SK-N-SH (cell line): ENCODE measurements at regions not wholly inside any gene's neighbourhood (a gene's known extent, or its start where the extent isn't known, plus 50 kb on each side); places are given as distances from the start of the nearest gene placed in this dataset.

ENCODE experiments used
- CTCF ChIA-PET: fragments of 300-600, 350-600 bp; formaldehyde crosslinking; extraction: SDS; loops from one replicate; lab custom pipeline; 2021; lab: Yijun Ruan, JAX
- POLR2A ChIA-PET: fragments of 350-600 bp; sonication (Branson Sonifier 250); formaldehyde crosslinking; extraction: SDS; loops from one replicate; lab custom pipeline; 2020; ENCODE audit warnings: antibody characterized with exemption, inconsistent platforms; lab: Yijun Ruan, JAX
- DNase-seq: peaks from one replicate; pipeline ENCODE4 v3.0.0; 2012
- H2AFZ ChIP-seq: fragments of 200-600 bp; sonication (generic); 2 replicates; pipeline ENCODE4 v1.8.1; 2016; ENCODE audit warnings: antibody characterized with exemption, mild to moderate bottlenecking, low read depth
- H3F3A ChIP-seq: fragments of 200-600 bp; sonication (generic); replicated peaks from 2 replicates; pipeline ENCODE3; 2016; ENCODE audit warnings: antibody characterized with exemption, mild to moderate bottlenecking; ENCODE audit not compliant: insufficient read depth
- H3K27ac ChIP-seq, 2 experiments: fragments of 200-500 bp in 1 of 2; fragments of 200-600 bp in 1 of 2; sonication (Bioruptor generic) in 1 of 2; sonication (generic), shearing (Covaris generic) in 1 of 2; 2 replicates each; pipeline versions ENCODE4 v1.5.1 to v1.6.1; 2014 to 2016; ENCODE audit warnings: low read depth in 2 of 2, inconsistent platforms in 1 of 2, low read length in 1 of 2, mild to moderate bottlenecking in 1 of 2, mixed read lengths in 1 of 2
- H3K27me3 ChIP-seq: fragments of 200-600 bp; sonication (generic), shearing (Covaris generic); 2 replicates; pipeline ENCODE4 v1.6.1; 2016; ENCODE audit warnings: mixed run types; ENCODE audit not compliant: insufficient read depth
- H3K36me3 ChIP-seq, 2 experiments: fragments of 200-500 bp in 1 of 2; fragments of 200-600 bp in 1 of 2; sonication (Bioruptor generic) in 1 of 2; sonication (generic) in 1 of 2; replicated peaks in 1 of 2; 2 replicates each; pipeline versions ENCODE3 to v1.5.1; 2014 to 2016; ENCODE audit warnings: low read length in 1 of 2, mild to moderate bottlenecking in 1 of 2; ENCODE audit not compliant: insufficient read depth in 2 of 2, control insufficient read depth in 1 of 2
- H3K4me1 ChIP-seq, 2 experiments: fragments of 200-500 bp in 1 of 2; fragments of 200-600 bp in 1 of 2; sonication (Bioruptor generic) in 1 of 2; sonication (generic), shearing (Covaris generic) in 1 of 2; 2 replicates each; pipeline versions ENCODE4 v1.5.1 to v1.6.1; 2014 to 2016; ENCODE audit warnings: low read depth in 1 of 2, low read length in 1 of 2, mixed run types in 1 of 2; ENCODE audit not compliant: insufficient read depth in 2 of 2, control insufficient read depth in 1 of 2
- H3K4me2 ChIP-seq: fragments of 200-600 bp; sonication (generic), shearing (Covaris generic); 2 replicates; pipeline ENCODE4 v1.6.1; 2017; ENCODE audit warnings: mixed run types
- H3K4me3 ChIP-seq, 2 experiments: fragments of 200-500 bp in 1 of 2; fragments of 200-600 bp in 1 of 2; sonication (Bioruptor generic) in 1 of 2; sonication (generic), shearing (Covaris generic) in 1 of 2; 2 replicates each; pipeline versions ENCODE4 v1.5.1 to v1.8.1; 2014 to 2016; ENCODE audit warnings: low read depth in 2 of 2, inconsistent platforms in 1 of 2, low read length in 1 of 2, mild to moderate bottlenecking in 1 of 2, mixed read lengths in 1 of 2, moderate library complexity in 1 of 2
- H3K79me2 ChIP-seq: fragments of 200-600 bp; sonication (generic); 2 replicates; pipeline ENCODE4 v1.8.1; 2017; ENCODE audit warnings: mild to moderate bottlenecking; ENCODE audit not compliant: insufficient read depth
- H3K9ac ChIP-seq: fragments of 200-600 bp; sonication (generic); 2 replicates; pipeline ENCODE4 v1.6.1; 2017; ENCODE audit warnings: mixed run types
- H3K9me2 ChIP-seq: fragments of 200-600 bp; sonication (generic); 2 replicates; pipeline ENCODE4 v1.6.1; 2017; ENCODE audit warnings: mixed run types
- H3K9me3 ChIP-seq: fragments of 200-600 bp; sonication (generic); 2 replicates; pipeline ENCODE4 v1.6.1; 2017; ENCODE audit warnings: mixed run types, mild to moderate bottlenecking, moderate library complexity
- H4K20me1 ChIP-seq: fragments of 200-600 bp; sonication (generic); 2 replicates; pipeline ENCODE4 v1.6.1; 2017; ENCODE audit warnings: mild to moderate bottlenecking, mixed run types; ENCODE audit not compliant: insufficient read depth
- CTCF ChIP-seq: fragments of 200-600 bp; sonication (generic); IDR thresholded peaks from 2 replicates; pipeline ENCODE4 v1.6.1; 2017; ENCODE audit warnings: antibody characterized with exemption, mild to moderate bottlenecking, moderate library complexity
- ELF1 ChIP-seq: IDR thresholded peaks from 2 replicates; pipeline ENCODE4 v1.4.0; 2012
- EZH2phosphoT487 ChIP-seq: fragments of 200-600 bp; sonication (generic); IDR thresholded peaks from 2 replicates; pipeline ENCODE4 v1.6.1; 2017; ENCODE audit warnings: low read depth, mixed run types, mild to moderate bottlenecking, antibody characterized with exemption, moderate library complexity, borderline replicate concordance
- FOSL2 ChIP-seq: IDR thresholded peaks from 2 replicates; pipeline ENCODE4 v1.4.0; 2012; ENCODE audit warnings: low read depth, mild to moderate bottlenecking, moderate library complexity, borderline replicate concordance
- FOXM1 ChIP-seq: IDR thresholded peaks from 2 replicates; pipeline ENCODE4 v1.4.0; 2012; ENCODE audit warnings: low read depth, mild to moderate bottlenecking
- GABPA ChIP-seq: IDR thresholded peaks from 2 replicates; pipeline ENCODE4 v1.4.0; 2012; ENCODE audit warnings: low read depth, mild to moderate bottlenecking
- JUND ChIP-seq: IDR thresholded peaks from 2 replicates; pipeline ENCODE4 v1.4.0; 2012
- MXI1 ChIP-seq: IDR thresholded peaks from 2 replicates; pipeline ENCODE4 v1.6.1; 2012; ENCODE audit warnings: mild to moderate bottlenecking, low read depth, low read length, improper control_type of control experiment
- RAD21 ChIP-seq: IDR thresholded peaks from 2 replicates; pipeline ENCODE4 v1.6.1; 2012; ENCODE audit warnings: mild to moderate bottlenecking, low read length
- REST ChIP-seq: IDR thresholded peaks from 2 replicates; pipeline ENCODE4 v1.6.1; 2012; ENCODE audit warnings: mild to moderate bottlenecking, low read depth, low read length, moderate library complexity
- RFX5 ChIP-seq: IDR thresholded peaks from 2 replicates; pipeline ENCODE4 v1.6.1; 2012; ENCODE audit warnings: mild to moderate bottlenecking, improper control_type of control experiment, low read length
- RXRA ChIP-seq: IDR thresholded peaks from 2 replicates; pipeline ENCODE4 v1.4.0; 2012; ENCODE audit warnings: low read depth, mild to moderate bottlenecking, borderline replicate concordance
- SIN3A ChIP-seq: IDR thresholded peaks from 2 replicates; pipeline ENCODE4 v1.6.1; 2012; ENCODE audit warnings: low read depth, mild to moderate bottlenecking, low read length, moderate library complexity, borderline replicate concordance
- TAF1 ChIP-seq: IDR thresholded peaks from 2 replicates; pipeline ENCODE4 v1.6.1; 2012; ENCODE audit warnings: low read depth, mild to moderate bottlenecking, low read length, moderate library complexity, borderline replicate concordance
- TCF12 ChIP-seq: IDR thresholded peaks from 2 replicates; pipeline ENCODE4 v1.4.0; 2012
- TEAD4 ChIP-seq: IDR thresholded peaks from 2 replicates; pipeline ENCODE4 v1.4.0; 2012; ENCODE audit warnings: mild to moderate bottlenecking, borderline replicate concordance; ENCODE audit not compliant: insufficient read depth
- USF2 ChIP-seq: fragments of 150-350 bp; IDR thresholded peaks from 2 replicates; pipeline ENCODE4 v1.6.1; 2017; ENCODE audit warnings: antibody characterized with exemption, low read length, low read depth, borderline replicate concordance
- WGBS: methylation state at CpG from one replicate; pipeline ENCODE4 v1.1.6; 2017; ENCODE audit warnings: low lambda C conversion rate; 5-methylcytosine and 5-hydroxymethylcytosine counted together

GRCh38 chr4:104964410-104965175 lies 182.1 kb upstream of the TET2 start:
- Histone ChIP-seq H3K36me3 (no peaks in the 10 kb centered on the region), H3K4me2 (no peak overlapping the region), H3F3A (no peaks in the 10 kb centered on the region), H3K79me2 (no peaks in the 10 kb centered on the region), H3K9me3 (no peaks in the 10 kb centered on the region), H3K4me1 (no peaks in the 10 kb centered on the region), H3K27ac (no peak overlapping the region), H3K27me3 (no peaks in the 10 kb centered on the region), H3K9ac (no peak overlapping the region), H2AFZ (no peak overlapping the region), H4K20me1 (no peaks in the 10 kb centered on the region), H3K4me3 (no peak overlapping the region), H3K9me2 (no peaks in the 10 kb centered on the region)
- ChIA-PET POLR2A (no interaction called here), CTCF (no interaction called here)
- 36% methylated on average over 3 of the region's 4 CpGs for WGBS
- TF ChIP-seq SIN3A, result no peak
- TF ChIP-seq FOXM1, result no peak
- TF ChIP-seq TEAD4, result no peak
- TF ChIP-seq ELF1, result no peak
- no peak for TF ChIP-seq JUND
- TF ChIP-seq MXI1, result no peak
- TF ChIP-seq TAF1, result no peak
- no peak for TF ChIP-seq GABPA
- TF ChIP-seq TCF12, result no peak
- TF ChIP-seq USF2, result no peak
- no peak for TF ChIP-seq CTCF
- no peak for TF ChIP-seq REST
- TF ChIP-seq EZH2phosphoT487, result no peak
- no peak for TF ChIP-seq RAD21
- TF ChIP-seq FOSL2, result no peak
- TF ChIP-seq RXRA, result no peak
- TF ChIP-seq RFX5, result no peak
- DNase-seq, result no peak
